Liver (tissue), 8 donors: ENCODE measurements at regions not wholly inside any gene's neighbourhood (a gene's known extent, or its start where the extent isn't known, plus 50 kb on each side); places are given as distances from the start of the nearest gene placed in this dataset.

Experiments
- DNase-seq: peaks from one replicate; pipeline ENCODE4 v3.0.0-alpha.2; 2017; ENCODE audit warnings: low spot score
- H3K27ac ChIP-seq, 2 donors: one replicate each; pipeline ENCODE4 v1.7.0; 2013; ENCODE audit warnings: inconsistent platforms in 2 of 2, low read length in 2 of 2, control low read depth in 1 of 2, low read depth in 1 of 2, mild to moderate bottlenecking in 1 of 2
- H3K27me3 ChIP-seq, 4 donors: one replicate each; pipeline versions ENCODE4 v1.6.1 to v1.7.0; 2013; ENCODE audit warnings: low read length in 3 of 4, inconsistent platforms in 1 of 4, mild to moderate bottlenecking in 1 of 4, moderate library complexity in 1 of 4; ENCODE audit not compliant: control insufficient read depth in 4 of 4, insufficient read depth in 4 of 4
- H3K36me3 ChIP-seq, 4 donors: one replicate each; pipeline versions ENCODE4 v1.6.1 to v1.7.0; 2013; ENCODE audit warnings: low read length in 3 of 4, mild to moderate bottlenecking in 3 of 4, low read depth in 1 of 4, moderate library complexity in 1 of 4; ENCODE audit not compliant: control insufficient read depth in 4 of 4, insufficient read depth in 3 of 4
- H3K4me1 ChIP-seq, 4 donors: one replicate each; pipeline versions ENCODE4 v1.6.1 to v1.7.0; 2013; ENCODE audit warnings: low read length in 3 of 4, mild to moderate bottlenecking in 3 of 4, moderate library complexity in 1 of 4; ENCODE audit not compliant: control insufficient read depth in 4 of 4, insufficient read depth in 4 of 4
- H3K4me3 ChIP-seq, 3 donors: one replicate each; pipeline versions ENCODE4 v1.6.1 to v1.7.0; 2013; ENCODE audit warnings: low read length in 3 of 3, control low read depth in 1 of 3, low read depth in 1 of 3, mild to moderate bottlenecking in 1 of 3
- H3K9ac ChIP-seq, 2 donors: one replicate each; pipeline ENCODE4 v1.7.0; 2013; ENCODE audit warnings: low read length in 2 of 2, mild to moderate bottlenecking in 2 of 2, moderate library complexity in 2 of 2, control low read depth in 1 of 2, low read depth in 1 of 2
- H3K9me3 ChIP-seq, 4 donors: one replicate each; pipeline versions ENCODE4 v1.6.1 to v1.7.0; 2013; ENCODE audit warnings: low read length in 3 of 4; ENCODE audit not compliant: control insufficient read depth in 4 of 4
- ATF3 ChIP-seq: IDR thresholded peaks from 2 replicates; pipeline ENCODE4 v1.6.1; 2016; ENCODE audit warnings: antibody characterized with exemption
- CTCF ChIP-seq: fragments of 150-350 bp; IDR thresholded peaks from 2 replicates; pipeline ENCODE4 v1.5.1; 2017; ENCODE audit warnings: improper control_type of control experiment, low read depth, low read length; ENCODE audit not compliant: missing input control
- EGR1 ChIP-seq, 2 donors: IDR thresholded peaks; 2 replicates each; pipeline ENCODE4 v1.6.1; 2016 to 2018; ENCODE audit warnings: antibody characterized with exemption in 2 of 2, low read depth in 2 of 2
- FOXA2 ChIP-seq: IDR thresholded peaks from 2 replicates; pipeline ENCODE4 v1.6.1; 2016; ENCODE audit warnings: antibody characterized with exemption
- HNF4A ChIP-seq, 2 donors: conservative IDR thresholded peaks; 2 replicates each; pipeline ENCODE4 v1.6.1; 2016; ENCODE audit warnings: antibody characterized with exemption in 2 of 2, mild to moderate bottlenecking in 2 of 2
- HNF4G ChIP-seq: IDR thresholded peaks from 2 replicates; pipeline ENCODE4 v1.6.1; 2016; ENCODE audit warnings: antibody characterized with exemption
- JUND ChIP-seq, 2 donors: IDR thresholded peaks; 2 replicates each; pipeline ENCODE4 v1.6.1; 2016; ENCODE audit warnings: antibody characterized with exemption in 2 of 2
- MAX ChIP-seq: IDR thresholded peaks from 2 replicates; pipeline ENCODE4 v1.6.1; 2016; ENCODE audit warnings: antibody characterized with exemption
- NR2F2 ChIP-seq: IDR thresholded peaks from 2 replicates; pipeline ENCODE4 v1.6.1; 2016; ENCODE audit warnings: antibody characterized with exemption
- RAD21 ChIP-seq, 2 donors: IDR thresholded peaks; 2 replicates each; pipeline ENCODE4 v1.6.1; 2016; ENCODE audit warnings: antibody characterized with exemption in 2 of 2, mild to moderate bottlenecking in 2 of 2
- REST ChIP-seq: IDR thresholded peaks from 2 replicates; pipeline ENCODE4 v1.6.1; 2016; ENCODE audit warnings: antibody characterized with exemption, mild to moderate bottlenecking
- RXRA ChIP-seq, 2 donors: IDR thresholded peaks; 2 replicates each; pipeline ENCODE4 v1.6.1; 2017 to 2018; ENCODE audit warnings: antibody characterized with exemption in 2 of 2, mild to moderate bottlenecking in 1 of 2
- SP1 ChIP-seq: IDR thresholded peaks from 2 replicates; pipeline ENCODE4 v1.6.1; 2018; ENCODE audit warnings: antibody characterized with exemption, mild to moderate bottlenecking
- TAF1 ChIP-seq: conservative IDR thresholded peaks from 2 replicates; pipeline ENCODE4 v1.6.1; 2016; ENCODE audit warnings: antibody characterized with exemption, mild to moderate bottlenecking
- YY1 ChIP-seq: IDR thresholded peaks from 2 replicates; pipeline ENCODE4 v1.6.1; 2016; ENCODE audit warnings: antibody characterized with exemption, mild to moderate bottlenecking
- ZBTB33 ChIP-seq: IDR thresholded peaks from 2 replicates; pipeline ENCODE4 v1.6.1; 2016; ENCODE audit warnings: antibody characterized with exemption
- WGBS: extraction: QIAGEN DNeasy Blood & Tissue Kit; methylation state at CpG from one replicate; pipeline ENCODE4 v1.1.7; 2013; 5-methylcytosine and 5-hydroxymethylcytosine counted together
- donor health status: healthy.
- donor health status: healthy.
- donor health status: healthy.
- donor health status: healthy.
- donor health status: healthy.

- Histone ChIP-seq H3K4me1 (no peaks in the 10 kb centered on the region), H3K27me3 (peaks cover 0 to 5% (median 0%) of the 10 kb centered on the region in 4 donors), H3K27ac (no peak overlapping the region), H3K9ac (no peak overlapping the region), H3K36me3 (no peaks in the 10 kb centered on the region), H3K4me3 (no peak overlapping the region), H3K9me3 (no peaks in the 10 kb centered on the region)
- 68% methylated on average over 3 of the region's 3 CpGs for WGBS
- no peak for TF ChIP-seq SP1
- no peak for TF ChIP-seq HNF4A (conservative IDR thresholded peaks at IDR 0.05)
- DNase-seq = no peak
Observed at GRCh38 chr15:87481126-87481525, 775.4 kb downstream of the NTRK3 start.

GRCh38 chr15:87478687-87479072 is 777.9 kb downstream of the NTRK3 start:
- Histone ChIP-seq H3K4me1 (no peaks in the 10 kb centered on the region), H3K9ac (no peak overlapping the region), H3K4me3 (no peak overlapping the region), H3K27ac (no peak overlapping the region), H3K9me3 (no peaks in the 10 kb centered on the region), H3K36me3 (no peaks in the 10 kb centered on the region), H3K27me3 (peaks cover 0 to 5% (median 0%) of the 10 kb centered on the region in 4 donors)
- TF ChIP-seq RAD21 (IDR thresholded peaks at IDR 0.05) = no peak
- TF ChIP-seq RXRA (IDR thresholded peaks at IDR 0.05) = no peak
- no peak for TF ChIP-seq EGR1 (IDR thresholded peaks at IDR 0.05; ENCODE audit: low read depth in 2 of 2)
- TF ChIP-seq YY1 = no peak
- no peak for TF ChIP-seq FOXA2
- no peak for TF ChIP-seq ZBTB33
- no peak for TF ChIP-seq TAF1
- no peak for TF ChIP-seq MAX
- TF ChIP-seq HNF4G = no peak
- no peak for TF ChIP-seq SP1
- no peak for TF ChIP-seq HNF4A (conservative IDR thresholded peaks at IDR 0.05)
- TF ChIP-seq NR2F2 = no peak
- TF ChIP-seq JUND (IDR thresholded peaks at IDR 0.05) = no peak
- TF ChIP-seq CTCF = no peak
- DNase-seq = no peak
- 67% methylated on average over 2 of the region's 2 CpGs for WGBS

GRCh38 chr15:87477737-87478686 is 778.5 kb downstream of the NTRK3 start:
- peaks cover 0 to 5% (median 0%) of the 10 kb centered on the region in 4 donors for H3K27me3 ChIP-seq
- no peaks in the 10 kb centered on the region for H3K9me3 ChIP-seq
- H3K9ac ChIP-seq = no peak overlapping the region
- no peak overlapping the region for H3K4me3 ChIP-seq
- H3K36me3 ChIP-seq = no peaks in the 10 kb centered on the region
- no peak for TF ChIP-seq REST
- TF ChIP-seq TAF1 = no peak
- TF ChIP-seq SP1 = no peak
- TF ChIP-seq ATF3 = no peak
- TF ChIP-seq JUND (IDR thresholded peaks at IDR 0.05) = peak; percentile 61 to 68
- no peak overlapping the region for H3K27ac ChIP-seq
- H3K4me1 ChIP-seq = no peaks in the 10 kb centered on the region
- DNase-seq = no peak
- WGBS = 40% methylated on average over 8 of the region's 8 CpGs
